Glomerular visceral epithelial cell (primary cell): ENCODE measurements at regions not wholly inside any gene's neighbourhood (a gene's known extent, or its start where the extent isn't known, plus 50 kb on each side); places are given as distances from the start of the nearest gene placed in this dataset.
"Not testable (repeated sequence)": the region's sequence is repeated elsewhere in the genome, so short reads cannot be mapped to it uniquely, and the experiment has no call there.

Source experiments
- DNase-seq: peaks from one replicate; pipeline ENCODE4 v3.0.0-alpha.2; 2016; ENCODE audit errors: extremely low spot score

- DNase-seq, result peak; percentile 25
Measured at GRCh38 chr2:122307763-122308162, 552.3 kb downstream of the TSN start.

GRCh38 chr2:122315306-122315705, 559.9 kb downstream of the TSN start:
- DNase-seq, result no peak

DNA sequence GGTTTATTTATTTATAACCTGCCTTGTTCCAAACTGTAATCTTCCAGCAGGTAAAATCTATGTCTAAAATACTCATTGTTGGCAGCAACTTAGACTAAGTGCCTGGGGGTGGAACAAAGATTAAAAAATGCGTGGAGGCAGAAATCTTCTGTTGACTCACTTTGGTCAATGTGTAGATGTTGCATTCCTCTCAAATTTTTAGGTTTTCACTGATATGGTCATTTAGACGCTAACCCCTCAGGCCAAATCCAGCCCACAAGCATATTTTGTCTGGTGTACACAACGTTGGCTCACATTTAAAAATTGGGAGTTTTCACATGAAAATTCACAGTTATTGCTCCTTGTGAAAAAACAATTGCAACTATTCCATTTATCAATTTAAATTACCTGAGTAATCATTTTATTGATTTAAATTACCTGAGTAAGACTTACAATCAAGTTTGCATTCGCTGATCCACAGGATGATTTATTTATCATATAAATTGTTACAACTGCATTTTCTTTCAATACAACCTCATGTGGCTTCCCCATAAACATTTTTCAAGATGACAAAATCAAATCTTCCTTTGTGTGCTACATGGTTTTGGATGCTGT, 564.2 kb downstream of the TSN start:
- no peak for DNase-seq

DNA sequence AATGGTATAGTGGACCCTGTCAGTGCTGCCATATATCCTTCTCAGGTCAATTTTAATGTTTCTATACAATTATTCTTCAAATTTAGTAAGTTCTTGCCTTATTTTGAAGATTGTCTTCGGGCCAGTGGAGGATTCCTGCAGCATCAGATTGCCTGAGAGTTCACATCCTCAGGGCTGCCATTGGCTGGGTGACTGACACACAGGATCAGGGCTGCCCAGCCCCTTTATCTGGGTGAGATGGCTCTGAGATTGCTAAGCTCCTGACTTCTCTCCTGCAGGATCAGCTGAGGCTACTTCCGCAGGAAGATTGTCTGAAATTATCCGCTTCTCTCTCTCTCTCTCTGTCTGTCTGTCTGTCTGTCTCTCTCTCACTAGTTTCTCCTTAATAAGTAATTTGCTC, 567.4 kb downstream of the TSN start:
- DNase-seq, result no peak

GRCh38 chr2:122323927-122324326, 568.5 kb downstream of the TSN start:
- DNase-seq, result no peak

- DNase-seq, result no peak
Measured at GRCh38 chr2:122326471-122326870, 571.0 kb downstream of the TSN start.

GRCh38 chr2:122328816-122329215, 573.4 kb downstream of the TSN start:
- DNase-seq, result no peak

- DNase-seq, result no peak
Measured at GRCh38 chr2:122329278-122329677, 573.8 kb downstream of the TSN start.

- no peak for DNase-seq
Measured at GRCh38 chr2:122333932-122334331, 578.5 kb downstream of the TSN start.

- no peak for DNase-seq
Measured at GRCh38 chr2:122338000-122338399, 582.5 kb downstream of the TSN start.

DNA sequence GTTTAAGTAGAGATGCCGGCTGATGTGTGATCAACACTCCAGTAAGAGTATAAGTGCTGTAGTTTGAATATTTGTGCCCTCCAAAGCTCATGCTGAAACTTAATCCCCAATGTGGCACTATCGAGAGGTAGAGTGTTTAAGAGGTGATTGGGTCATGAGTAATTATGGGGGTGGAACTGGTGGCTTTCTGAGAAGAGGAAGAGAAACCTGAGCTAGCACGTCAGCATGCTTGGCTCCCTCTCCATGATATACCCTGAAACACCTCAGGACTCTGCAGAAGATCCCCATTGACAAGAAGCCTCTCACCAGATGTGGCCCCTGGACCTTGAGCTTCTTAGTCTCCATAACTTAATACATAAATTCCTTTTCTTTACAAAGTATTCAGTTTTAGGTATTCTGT, 584.8 kb downstream of the TSN start:
- no peak for DNase-seq

GRCh38 chr2:122341007-122341406, 585.6 kb downstream of the TSN start:
- DNase-seq, result peak; percentile 3

DNA sequence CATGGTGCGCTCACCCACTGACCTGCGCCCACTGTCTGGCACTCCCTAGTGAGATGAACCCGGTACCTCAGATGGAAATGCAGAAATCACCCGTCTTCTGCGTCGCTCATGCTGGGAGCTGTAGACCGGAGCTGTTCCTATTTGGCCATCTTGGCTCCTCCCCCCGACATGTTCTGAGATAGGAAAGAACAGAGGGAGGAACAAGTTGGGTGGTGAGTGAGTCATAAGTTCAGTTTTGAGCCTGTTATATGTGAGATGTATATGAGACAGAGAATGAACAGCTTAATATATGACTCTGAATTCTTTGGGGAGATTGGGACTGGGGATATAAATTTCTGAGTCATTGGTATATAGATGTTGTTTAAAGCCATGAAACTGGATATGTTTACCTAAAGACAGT, 596.7 kb downstream of the TSN start:
- not testable (repeated sequence) for DNase-seq

DNA sequence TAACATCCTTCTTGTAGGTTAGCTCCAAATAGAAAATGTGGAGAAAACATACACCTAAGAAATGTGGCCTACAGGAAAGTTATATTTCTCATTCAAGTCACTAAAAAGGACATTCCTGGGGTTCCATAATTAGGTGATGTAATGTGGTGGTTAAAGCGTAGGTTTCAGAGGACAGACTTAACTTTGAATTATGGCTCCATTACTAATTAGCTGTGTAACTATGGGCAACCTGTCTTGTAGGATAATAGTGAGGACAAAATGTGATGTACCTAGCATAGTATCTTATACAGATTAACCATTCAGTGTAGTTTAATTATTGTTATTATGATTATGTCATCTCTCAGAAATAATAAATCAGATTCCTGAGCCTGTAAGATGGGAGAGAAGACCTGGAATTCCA, 602.5 kb downstream of the TSN start:
- no peak for DNase-seq

- no peak for DNase-seq
Measured at GRCh38 chr2:122358729-122359128, 603.3 kb downstream of the TSN start.

DNA sequence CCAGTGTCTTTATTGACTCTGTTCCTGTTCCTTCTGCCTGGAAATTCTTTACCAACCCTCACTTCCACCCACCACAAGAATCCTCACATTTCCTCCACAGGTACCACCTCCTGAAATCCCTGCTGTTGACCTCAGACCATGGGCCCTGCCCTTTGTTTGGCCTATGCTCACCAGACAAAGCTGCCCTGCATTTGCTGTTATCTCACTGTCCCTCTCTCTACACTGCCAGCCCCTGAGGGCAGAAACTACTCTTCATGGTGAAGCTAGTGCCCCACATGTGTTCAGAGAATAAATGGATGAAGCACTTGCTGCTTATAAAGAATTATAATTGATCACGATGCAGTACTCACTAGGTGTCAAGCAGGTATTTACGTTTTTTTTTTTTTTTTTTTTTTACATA, 608.4 kb downstream of the TSN start:
- no peak for DNase-seq

DNA sequence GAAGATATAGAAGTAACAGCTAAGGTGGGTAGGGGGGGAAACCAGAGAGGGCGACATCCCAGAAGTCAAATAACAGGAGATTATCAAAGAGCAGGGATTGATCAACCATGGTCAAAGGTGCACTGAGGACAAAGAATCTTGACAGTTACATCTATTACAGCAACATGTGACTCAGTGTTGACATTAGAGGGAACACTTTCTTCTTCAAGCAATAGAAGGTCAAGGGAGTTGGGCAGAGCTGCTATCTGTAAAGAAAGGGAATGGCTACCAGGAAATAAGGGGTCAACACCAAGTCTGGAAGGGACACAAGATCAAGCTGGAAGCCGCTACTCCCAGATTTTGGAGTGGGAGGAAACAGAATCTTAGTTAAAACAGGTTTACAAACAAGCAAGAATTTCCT, 611.0 kb downstream of the TSN start:
- DNase-seq, result no peak

DNA sequence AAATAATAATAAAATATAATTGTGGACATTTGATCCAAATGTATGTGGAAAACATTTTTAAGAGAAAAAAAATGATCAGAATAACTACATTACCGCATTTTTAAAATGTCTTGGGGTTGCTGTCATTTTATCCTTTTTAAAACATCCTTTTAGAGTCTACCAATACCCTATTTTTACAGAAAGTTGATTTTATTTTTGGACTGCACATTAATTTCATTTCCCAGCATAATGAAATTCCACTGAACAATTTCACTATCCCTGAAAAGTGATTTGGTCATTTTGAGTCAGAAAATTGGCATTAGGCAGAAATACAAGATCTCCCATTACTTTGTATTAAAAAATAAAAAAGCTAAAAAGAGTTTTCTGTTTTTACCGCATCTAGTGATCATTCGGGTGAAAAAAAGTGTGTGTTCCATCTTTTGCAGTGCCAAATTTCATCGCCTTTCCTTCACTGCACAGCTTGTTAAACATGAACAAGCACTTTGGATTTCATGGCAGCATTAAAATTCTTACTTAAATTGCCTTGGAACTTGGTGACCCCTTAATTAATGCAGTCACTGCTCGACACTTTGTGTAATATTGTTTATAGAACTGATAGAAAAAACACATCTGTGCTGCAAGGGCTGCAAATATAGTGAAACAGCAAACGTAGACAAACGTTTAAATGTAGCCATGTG, 611.7 kb downstream of the TSN start:
- no peak for DNase-seq

DNA sequence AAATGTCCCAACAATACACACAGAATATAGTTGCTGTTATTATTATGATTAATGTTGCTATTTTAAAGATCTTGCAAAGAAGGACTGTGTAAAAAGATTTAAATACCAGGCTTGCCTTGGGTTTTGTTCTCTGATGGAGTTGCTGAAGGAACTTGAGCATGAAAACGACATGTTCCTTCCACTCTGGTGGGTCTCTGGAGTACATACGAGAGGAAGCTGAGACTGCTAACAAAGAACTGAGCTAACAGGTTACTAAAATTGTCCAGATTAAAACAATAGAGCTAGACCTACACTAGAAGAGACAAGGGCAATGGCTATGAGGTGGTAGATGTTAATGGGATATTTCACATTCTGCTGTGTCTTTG, 612.2 kb downstream of the TSN start:
- DNase-seq, result no peak

GRCh38 chr2:122368576-122369243, 613.3 kb downstream of the TSN start:
- DNase-seq, result no peak

DNA sequence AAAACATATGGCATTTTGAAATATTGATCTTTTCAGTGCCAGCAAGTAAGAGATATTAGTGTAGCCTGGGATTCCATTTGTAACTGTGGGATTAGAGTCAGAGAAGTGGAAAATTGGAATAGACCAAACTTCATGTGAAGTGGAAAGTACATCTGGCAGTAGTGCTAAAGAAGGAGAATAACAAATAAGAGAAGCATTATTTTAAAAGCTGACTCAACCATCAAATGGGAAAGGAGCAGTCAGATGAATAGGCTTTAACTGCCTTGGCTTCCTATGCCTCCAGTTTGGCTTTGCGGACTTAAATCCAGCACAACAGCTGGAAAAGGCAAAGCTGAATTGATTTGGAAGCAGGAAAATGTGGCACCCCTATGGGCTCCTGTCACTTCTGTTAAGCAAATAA, 623.1 kb downstream of the TSN start:
- no peak for DNase-seq

GRCh38 chr2:122384768-122385333, 629.4 kb downstream of the TSN start:
- DNase-seq, result no peak

- no peak for DNase-seq
Measured at GRCh38 chr2:122388208-122388607, 632.8 kb downstream of the TSN start.
